RWPE2 (cell line): ENCODE measurements at regions not wholly inside any gene's neighbourhood (a gene's known extent, or its start where the extent isn't known, plus 50 kb on each side); places are given as distances from the start of the nearest gene placed in this dataset.

Experiments used
- ATAC-seq: fragments of 200-7000 bp; cut with Tn5 transposase; 3 replicates; pipeline ENCODE4 v1.9.1; 2021; ENCODE audit warnings: low read depth
- DNase-seq: peaks from one replicate; pipeline ENCODE4 v3.0.0-alpha.2; 2020; ENCODE audit warnings: low spot score
- H3K27ac ChIP-seq: fragments of 450-650 bp; 2 replicates; pipeline ENCODE4 v1.5.1; 2017; ENCODE audit warnings: mild to moderate bottlenecking; ENCODE audit not compliant: poor library complexity, severe bottlenecking
- H3K27me3 ChIP-seq: fragments of 250-450 bp; sonication (Bioruptor Pico); 2 replicates; pipeline ENCODE4 v1.5.1; 2021; ENCODE audit warnings: mild to moderate bottlenecking, moderate library complexity; ENCODE audit not compliant: insufficient read depth, poor library complexity, severe bottlenecking
- H3K36me3 ChIP-seq: fragments of 250-450 bp; sonication (Bioruptor Pico); 2 replicates; pipeline ENCODE4 v1.5.1; 2020; ENCODE audit warnings: low read depth, mild to moderate bottlenecking, moderate library complexity
- H3K4me1 ChIP-seq: fragments of 250-450 bp; sonication (Bioruptor Pico); 2 replicates; pipeline ENCODE4 v1.5.1; 2021; ENCODE audit warnings: mild to moderate bottlenecking, moderate library complexity; ENCODE audit not compliant: insufficient read depth, poor library complexity, severe bottlenecking
- H3K4me3 ChIP-seq: fragments of 250-450 bp; sonication (Bioruptor Pico); 2 replicates; pipeline ENCODE4 v1.5.1; 2021; ENCODE audit warnings: mild to moderate bottlenecking, moderate library complexity; ENCODE audit not compliant: severe bottlenecking
- H3K9me3 ChIP-seq: fragments of 250-450 bp; sonication (Bioruptor Pico); 2 replicates; pipeline ENCODE4 v1.5.1; 2021; ENCODE audit warnings: mild to moderate bottlenecking, moderate library complexity; ENCODE audit not compliant: severe bottlenecking
- TF ChIP-seq, protein P1 (sequence below): fragments of 450-650 bp; IDR thresholded peaks from one replicate; pipeline ENCODE4 v1.5.1; 2017; ENCODE audit warnings: mild to moderate bottlenecking, moderate library complexity; ENCODE audit not compliant: poor library complexity, severe bottlenecking

DNA sequence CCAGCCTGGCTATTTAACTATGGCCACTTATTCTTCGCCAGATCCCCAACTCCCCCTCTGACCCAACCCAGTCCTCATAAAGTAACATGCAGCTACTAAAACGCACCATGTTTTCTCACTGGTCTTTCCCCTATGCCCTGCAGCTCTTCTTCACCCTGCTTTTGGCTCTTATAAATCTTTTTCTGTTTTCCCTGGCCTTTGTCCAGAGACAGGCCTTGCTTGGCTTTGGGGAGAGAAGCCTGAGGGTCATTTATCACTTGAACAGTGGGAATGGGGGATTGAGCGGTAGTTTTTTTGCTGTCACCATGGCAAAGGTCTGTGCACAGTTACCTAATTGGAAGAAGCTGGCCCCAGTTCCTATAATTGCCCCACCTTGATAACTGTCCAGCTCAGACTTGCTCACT is 202.9 kb upstream of the NT5C1B start:
- TF ChIP-seq, protein P1, sequence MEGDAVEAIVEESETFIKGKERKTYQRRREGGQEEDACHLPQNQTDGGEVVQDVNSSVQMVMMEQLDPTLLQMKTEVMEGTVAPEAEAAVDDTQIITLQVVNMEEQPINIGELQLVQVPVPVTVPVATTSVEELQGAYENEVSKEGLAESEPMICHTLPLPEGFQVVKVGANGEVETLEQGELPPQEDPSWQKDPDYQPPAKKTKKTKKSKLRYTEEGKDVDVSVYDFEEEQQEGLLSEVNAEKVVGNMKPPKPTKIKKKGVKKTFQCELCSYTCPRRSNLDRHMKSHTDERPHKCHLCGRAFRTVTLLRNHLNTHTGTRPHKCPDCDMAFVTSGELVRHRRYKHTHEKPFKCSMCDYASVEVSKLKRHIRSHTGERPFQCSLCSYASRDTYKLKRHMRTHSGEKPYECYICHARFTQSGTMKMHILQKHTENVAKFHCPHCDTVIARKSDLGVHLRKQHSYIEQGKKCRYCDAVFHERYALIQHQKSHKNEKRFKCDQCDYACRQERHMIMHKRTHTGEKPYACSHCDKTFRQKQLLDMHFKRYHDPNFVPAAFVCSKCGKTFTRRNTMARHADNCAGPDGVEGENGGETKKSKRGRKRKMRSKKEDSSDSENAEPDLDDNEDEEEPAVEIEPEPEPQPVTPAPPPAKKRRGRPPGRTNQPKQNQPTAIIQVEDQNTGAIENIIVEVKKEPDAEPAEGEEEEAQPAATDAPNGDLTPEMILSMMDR: no peak
- H3K36me3 ChIP-seq: no peaks in the 10 kb centered on the region
- ATAC-seq (no peak), DNase-seq (no peak)
- H3K4me3 ChIP-seq: no peak overlapping the region
- no peaks in the 10 kb centered on the region for H3K9me3 ChIP-seq
- H3K27ac ChIP-seq: no peak overlapping the region
- H3K27me3 ChIP-seq: no peaks in the 10 kb centered on the region
- no peaks in the 10 kb centered on the region for H3K4me1 ChIP-seq

DNA sequence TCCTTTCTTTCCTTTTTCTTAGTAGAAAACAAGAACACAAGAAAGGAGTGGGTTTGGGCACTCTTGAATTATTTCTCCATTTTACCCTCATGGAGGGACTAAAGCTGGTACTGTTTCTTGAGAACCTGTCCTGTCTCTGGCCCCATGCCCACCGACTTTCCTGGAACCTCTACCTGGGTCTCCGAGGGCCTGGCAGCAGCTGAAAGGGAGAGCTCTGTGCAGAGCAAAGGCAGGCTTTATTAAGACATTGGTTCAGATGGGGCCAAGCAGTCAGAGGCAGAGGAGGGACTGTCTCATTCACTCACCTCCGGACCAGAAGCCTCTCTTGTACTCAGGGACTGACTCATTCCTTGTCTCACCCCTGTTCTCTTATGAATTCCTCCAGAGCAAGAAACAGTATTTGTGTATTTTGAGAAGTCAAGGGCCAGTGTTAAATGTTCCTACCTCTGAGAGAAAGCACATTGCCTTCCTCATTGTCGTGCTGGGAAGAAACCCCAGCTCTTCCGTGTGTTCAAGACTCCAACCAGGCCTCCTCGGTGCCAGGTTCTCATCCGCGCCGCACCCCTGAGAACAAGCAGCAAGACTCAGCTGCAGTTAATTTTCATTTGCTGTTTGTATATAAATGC is 201.9 kb upstream of the NT5C1B start:
- TF ChIP-seq, protein P1: no peak
- DNase-seq: no peak

GRCh38 chr2:18790509-18791171 is 201.3 kb upstream of the NT5C1B start:
- Histone ChIP-seq H3K27ac (no peak overlapping the region), H3K4me3 (no peak overlapping the region), H3K4me1 (no peaks in the 10 kb centered on the region), H3K27me3 (no peaks in the 10 kb centered on the region), H3K36me3 (no peaks in the 10 kb centered on the region), H3K9me3 (no peaks in the 10 kb centered on the region)
- ATAC-seq (no peak), DNase-seq (no peak)
- TF ChIP-seq, protein P1: no peak

More for the DNA sequence above, 201.9 kb upstream of the NT5C1B start:
- H3K27ac ChIP-seq: no peak overlapping the region
- H3K9me3 ChIP-seq: no peaks in the 10 kb centered on the region
- H3K27me3 ChIP-seq: no peaks in the 10 kb centered on the region
- no peaks in the 10 kb centered on the region for H3K4me1 ChIP-seq
- no peak for ATAC-seq
- no peaks in the 10 kb centered on the region for H3K36me3 ChIP-seq
- H3K4me3 ChIP-seq: no peak overlapping the region

- ATAC-seq: no peak
- Histone ChIP-seq H3K9me3 (no peaks in the 10 kb centered on the region), H3K4me1 (no peaks in the 10 kb centered on the region), H3K36me3 (no peaks in the 10 kb centered on the region), H3K4me3 (no peak overlapping the region), H3K27me3 (no peaks in the 10 kb centered on the region), H3K27ac (no peak overlapping the region)
- no peak for DNase-seq
- TF ChIP-seq, protein P1: no peak
Observed at GRCh38 chr2:18788592-18788991, 199.2 kb upstream of the NT5C1B start.

- TF ChIP-seq, protein P1: no peak
- Histone ChIP-seq H3K36me3 (no peaks in the 10 kb centered on the region), H3K9me3 (no peaks in the 10 kb centered on the region), H3K27ac (no peak overlapping the region), H3K4me3 (no peak overlapping the region), H3K4me1 (no peaks in the 10 kb centered on the region), H3K27me3 (no peaks in the 10 kb centered on the region)
- ATAC-seq: 0 out of 3 replicates have a peak, but pooled peaks have one; percentile 35
- DNase-seq: no peak
Observed at GRCh38 chr2:18787726-18788125, 198.4 kb upstream of the NT5C1B start.
